ENCODE measurements at regions not wholly inside any gene's neighbourhood (a gene's known extent, or its start where the extent isn't known, plus 50 kb on each side); places are given as distances from the start of the nearest gene placed in this dataset.

- DNase-seq (ENCODE audit: low read depth in 2 of 2): no peak
These were observed 52.1 kb downstream of the MPP7 start for GRCh38 chr10:28250782-28251181.

GRCh38 chr10:28250358-28250757, 52.5 kb downstream of the MPP7 start:
- no peak for DNase-seq (ENCODE audit: low read depth in 2 of 2)

GRCh38 chr10:28249512-28249911, 53.4 kb downstream of the MPP7 start:
- no peak for DNase-seq (ENCODE audit: low read depth in 2 of 2)

GRCh38 chr10:28248092-28248491, 54.8 kb downstream of the MPP7 start:
- DNase-seq (ENCODE audit: low read depth in 2 of 2): no peak

GRCh38 chr10:28246023-28246422, 56.8 kb downstream of the MPP7 start:
- no peak for DNase-seq (ENCODE audit: low read depth in 2 of 2)

- no peak for DNase-seq (ENCODE audit: low read depth in 2 of 2)
These were observed 58.9 kb downstream of the MPP7 start for GRCh38 chr10:28243923-28244322.

- no peak for DNase-seq (ENCODE audit: low read depth in 2 of 2)
These were observed 60.2 kb downstream of the MPP7 start for GRCh38 chr10:28242555-28243204.

GRCh38 chr10:28241741-28242399, 61.0 kb downstream of the MPP7 start:
- peak in 1 of 2 donors; percentile 27 for DNase-seq (ENCODE audit: low read depth in 2 of 2)

GRCh38 chr10:28240400-28240799, 62.5 kb downstream of the MPP7 start:
- no peak for DNase-seq (ENCODE audit: low read depth in 2 of 2)

GRCh38 chr10:28236591-28236990, 66.3 kb downstream of the MPP7 start:
- no peak for DNase-seq (ENCODE audit: low read depth in 2 of 2)

GRCh38 chr10:28220811-28221210, 82.1 kb downstream of the MPP7 start:
- DNase-seq (ENCODE audit: low read depth in 2 of 2): no peak

- no peak for DNase-seq (ENCODE audit: low read depth in 2 of 2)
These were observed 83.6 kb downstream of the MPP7 start for GRCh38 chr10:28219251-28219650.

- DNase-seq (ENCODE audit: low read depth in 2 of 2): peak in 1 of 2 donors; percentile 3
These were observed 85.0 kb downstream of the MPP7 start for GRCh38 chr10:28217848-28218247.

- DNase-seq (ENCODE audit: low read depth in 2 of 2): no peak
These were observed 86.9 kb downstream of the MPP7 start for GRCh38 chr10:28215930-28216329.

- DNase-seq (ENCODE audit: low read depth in 2 of 2): no peak
These were observed 88.6 kb downstream of the MPP7 start for GRCh38 chr10:28214219-28214618.

- no peak for DNase-seq (ENCODE audit: low read depth in 2 of 2)
These were observed 91.1 kb downstream of the MPP7 start for GRCh38 chr10:28211759-28212158.

- no peak for DNase-seq (ENCODE audit: low read depth in 2 of 2)
These were observed 95.1 kb downstream of the MPP7 start for GRCh38 chr10:28207799-28208198.

GRCh38 chr10:28202941-28203352, 99.9 kb downstream of the MPP7 start:
- DNase-seq (ENCODE audit: low read depth in 2 of 2): no peak

- DNase-seq (ENCODE audit: low read depth in 2 of 2): no peak
These were observed 101.2 kb downstream of the MPP7 start for GRCh38 chr10:28201410-28202400.

- DNase-seq (ENCODE audit: low read depth in 2 of 2): no peak
These were observed 102.1 kb downstream of the MPP7 start for GRCh38 chr10:28200775-28201174.

GRCh38 chr10:28199941-28200340, 102.9 kb downstream of the MPP7 start:
- no peak for DNase-seq (ENCODE audit: low read depth in 2 of 2)

GRCh38 chr10:28190196-28190595, 112.7 kb downstream of the MPP7 start:
- no peak for DNase-seq (ENCODE audit: low read depth in 2 of 2)
